ENCODE measurements at regions not wholly inside any gene's neighbourhood (a gene's known extent, or its start where the extent isn't known, plus 50 kb on each side); places are given as distances from the start of the nearest gene placed in this dataset.

- Histone ChIP-seq H3K9me1 (ENCODE audit: insufficient read depth, low read length) (no peaks in the 10 kb centered on the region), H4K91ac (ENCODE audit: insufficient read depth, low read depth, low read length) (no peak overlapping the region), H4K5ac (ENCODE audit: low read depth, low read length) (no peak overlapping the region), H3K27ac (ENCODE audit: insufficient read depth, low read length) (no peak overlapping the region), H3K36me3 (ENCODE audit: control insufficient read depth, insufficient read depth, low read length) (no peaks in the 10 kb centered on the region), H3K14ac (replicated peaks; ENCODE audit: low read depth, low read length) (no peak overlapping the region), H3K4me3 (ENCODE audit: insufficient read depth, low read depth, low read length) (no peak overlapping the region), H3K9ac (ENCODE audit: low read depth, low read length) (no peak overlapping the region), H2BK5ac (ENCODE audit: low read depth, low read length, poor library complexity, severe bottlenecking) (no peak overlapping the region), H2BK20ac (ENCODE audit: low read depth, low read length) (no peak overlapping the region), H3K18ac (ENCODE audit: low read depth, low read length) (no peak overlapping the region), H4K8ac (ENCODE audit: low read depth in 2 of 2, low read length in 2 of 2) (no peak overlapping the region), H2AK5ac (ENCODE audit: low read depth, low read length) (no peak overlapping the region), H2BK15ac (ENCODE audit: low read depth, low read length) (no peak overlapping the region), H3K56ac (ENCODE audit: extremely low read depth, insufficient read depth, low read length) (no peak overlapping the region), H2BK120ac (ENCODE audit: low read depth, low read length) (no peak overlapping the region), H3K79me1 (ENCODE audit: low read depth in 1 of 2, low read length in 2 of 2) (no peaks in the 10 kb centered on the region), H3K4me2 (ENCODE audit: low read depth, low read length) (no peak overlapping the region), H3K27me3 (ENCODE audit: control insufficient read depth, insufficient read depth, low read length) (no peaks in the 10 kb centered on the region), H4K20me1 (ENCODE audit: insufficient read depth, low read length) (no peaks in the 10 kb centered on the region), H2AK9ac (replicated peaks; ENCODE audit: low read depth, low read length, poor library complexity) (no peak overlapping the region), H3K4ac (ENCODE audit: low read depth, low read length) (no peak overlapping the region), H3K23ac (ENCODE audit: low read depth, low read length) (no peak overlapping the region), H2AFZ (replicated peaks; ENCODE audit: low read length, poor library complexity) (no peak overlapping the region), H3K9me3 (ENCODE audit: control insufficient read depth, insufficient read depth, low read length) (peaks cover 3% of the 10 kb centered on the region), H3K4me1 (ENCODE audit: control insufficient read depth, insufficient read depth, low read length) (no peaks in the 10 kb centered on the region)
- dilution Hi-C loops (cut with HindIII; ENCODE audit: low sequenced_read_pairs, unreplicated experiment): no loop called here
- intact Hi-C loops (cut with micrococcal nuclease): loop anchor here (1.0 kb wide), 1 partner anchor 48 kb away; no protein-coding TSS in a partner anchor
- DNase-seq (no peak), ATAC-seq (ENCODE audit: low read depth) (no peak)
- CTCF ChIA-PET: no interaction called here
- no CpG with 5 or more reads among the region's 3 CpGs for WGBS, 2 experiments (ENCODE audit: extremely low coverage in 2 of 2, insufficient read length in 1 of 2)
- TF ChIP-seq MAZ (IDR thresholded peaks at IDR 0.05; ENCODE audit: borderline replicate concordance, low read depth, low read length) (no peak), FOS (IDR thresholded peaks at IDR 0.05; ENCODE audit: low read depth, low read length) (no peak), CHD1 (IDR thresholded peaks at IDR 0.05; ENCODE audit: low read depth, low read length) (no peak), RFX5 (IDR thresholded peaks at IDR 0.05; ENCODE audit: low read depth, low read length) (no peak)
- no TSS peak for BruUV-seq (replicated peaks)
- in situ Hi-C loops (cut with MboI; ENCODE audit: low sequenced_read_pairs): no loop called here
- POLR2A ChIA-PET (ENCODE audit: unreplicated experiment): no interaction called here
Measured at GRCh38 chr21:24995216-24995615, 612.1 kb downstream of the MRPL39 start.

Measured in IMR-90 (cell line).